EH (cell line): ENCODE measurements at regions not wholly inside any gene's neighbourhood (a gene's known extent, or its start where the extent isn't known, plus 50 kb on each side); places are given as distances from the start of the nearest gene placed in this dataset.
"Not testable (repeated sequence)": the region's sequence is repeated elsewhere in the genome, so short reads cannot be mapped to it uniquely, and the experiment has no call there.

ENCODE experiments used
- DNase-seq: peaks from one replicate; pipeline ENCODE4 v3.0.0-alpha.2; 2015; ENCODE audit warnings: low read depth

DNA sequence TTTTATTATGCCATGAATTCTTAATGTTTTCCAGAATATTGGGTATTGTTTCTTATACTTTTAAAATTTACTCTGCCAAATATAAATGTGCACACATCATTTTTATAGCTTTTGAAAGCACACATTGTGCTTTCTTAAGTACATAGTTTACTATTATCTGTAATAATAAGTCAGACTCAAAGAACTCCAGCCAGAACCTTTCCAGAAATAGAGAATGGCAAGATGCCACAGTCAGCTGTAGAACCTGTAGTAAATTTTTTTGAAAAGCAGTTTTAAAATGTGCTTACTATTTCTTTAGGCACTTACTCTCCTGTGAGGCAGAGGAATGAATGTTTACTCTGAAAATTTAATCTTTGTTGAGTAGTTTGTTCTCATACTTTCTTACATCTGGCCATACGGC is 1287.1 kb downstream of the PCDH9 start:
- peak; percentile 49 for DNase-seq

DNA sequence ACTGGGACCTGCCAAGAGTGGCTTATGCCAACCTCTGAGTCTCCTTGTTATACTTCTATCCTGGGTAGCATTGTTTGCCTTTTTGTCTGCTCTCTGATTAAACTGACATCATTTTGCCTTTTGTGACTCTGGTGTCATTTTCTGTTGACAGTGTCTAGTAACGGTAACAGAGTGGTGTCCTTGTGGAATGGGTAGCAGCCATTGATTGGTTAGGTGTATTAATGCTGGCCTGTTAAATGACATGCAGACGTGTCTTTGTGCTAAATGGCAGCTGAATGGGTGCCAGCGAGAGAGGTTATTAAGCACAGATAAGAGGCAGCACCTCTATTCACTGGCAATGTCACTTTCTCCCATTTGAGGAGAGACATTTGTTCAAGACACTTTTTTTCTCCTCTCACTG is 1289.4 kb downstream of the PCDH9 start:
- DNase-seq: no peak

DNA sequence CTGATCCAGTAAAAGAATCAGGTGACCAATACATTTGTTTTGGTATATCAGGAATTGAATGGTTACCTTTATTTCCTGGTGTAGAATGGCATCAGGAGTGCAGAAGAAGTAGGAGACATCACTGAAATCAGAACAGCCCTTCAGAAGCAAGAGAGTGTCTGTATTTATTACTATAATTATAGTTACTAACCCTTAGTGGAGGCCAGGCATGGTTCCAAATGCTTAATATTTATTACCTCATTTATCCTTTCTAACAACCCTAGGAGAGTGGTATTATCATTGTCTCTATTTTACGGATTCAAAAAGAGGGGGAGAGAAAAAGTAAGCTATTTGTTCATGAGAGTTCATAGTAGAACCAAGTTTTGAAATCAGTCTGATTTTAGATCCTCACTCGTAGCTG is 1292.9 kb downstream of the PCDH9 start:
- peak; percentile 19 for DNase-seq

DNA sequence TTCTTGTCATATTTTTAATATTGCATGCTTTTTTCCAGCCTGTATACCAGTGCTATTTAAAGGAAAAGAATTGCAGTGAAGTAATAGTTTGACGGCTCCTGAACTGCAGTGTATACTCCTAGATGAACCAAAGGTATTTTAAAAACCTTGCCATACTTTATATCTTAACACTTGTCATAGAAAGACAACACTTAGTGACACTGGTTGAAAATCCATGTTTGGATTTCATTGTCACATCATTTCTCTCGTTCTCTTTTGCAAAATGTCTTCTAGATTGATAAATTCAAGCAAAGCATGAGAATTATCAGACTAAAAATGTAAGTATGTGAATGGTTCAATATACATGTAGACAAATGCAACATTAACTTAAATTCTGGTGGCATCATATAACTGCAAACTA is 1293.9 kb downstream of the PCDH9 start:
- no peak for DNase-seq

DNA sequence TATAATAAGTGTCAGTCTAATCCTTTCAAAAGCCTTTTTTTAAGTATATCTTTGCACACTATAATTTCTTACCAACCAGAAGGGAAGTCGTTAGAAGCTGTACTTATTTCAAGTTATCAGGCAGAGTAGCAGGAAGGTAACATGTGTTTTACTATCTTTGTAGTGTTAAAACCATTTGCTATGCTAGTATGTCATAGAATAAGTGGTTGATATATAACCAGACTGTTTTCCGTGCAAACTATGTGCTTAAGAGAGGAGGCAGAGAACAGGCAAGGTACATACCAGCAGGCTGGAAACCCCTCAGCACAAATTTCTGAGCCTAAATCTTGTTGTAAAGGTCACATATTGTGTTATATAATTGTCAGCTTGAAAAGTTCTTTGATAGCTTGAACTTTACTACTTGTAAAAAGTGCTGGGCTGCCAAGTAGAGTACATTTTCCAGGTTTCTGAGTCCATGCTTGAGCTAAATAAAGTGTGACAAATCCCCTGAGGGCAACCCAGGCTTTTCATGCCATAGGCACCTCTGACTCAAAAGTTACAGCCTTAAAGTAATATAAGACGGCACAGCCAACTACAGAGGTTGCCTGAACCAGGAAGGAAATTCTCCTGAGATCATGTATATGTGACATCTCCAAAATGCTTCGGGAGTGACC is 1297.4 kb downstream of the PCDH9 start:
- DNase-seq: peak; percentile 83

GRCh38 chr13:65932013-65932412 is 1298.1 kb downstream of the PCDH9 start:
- DNase-seq: no peak

DNA sequence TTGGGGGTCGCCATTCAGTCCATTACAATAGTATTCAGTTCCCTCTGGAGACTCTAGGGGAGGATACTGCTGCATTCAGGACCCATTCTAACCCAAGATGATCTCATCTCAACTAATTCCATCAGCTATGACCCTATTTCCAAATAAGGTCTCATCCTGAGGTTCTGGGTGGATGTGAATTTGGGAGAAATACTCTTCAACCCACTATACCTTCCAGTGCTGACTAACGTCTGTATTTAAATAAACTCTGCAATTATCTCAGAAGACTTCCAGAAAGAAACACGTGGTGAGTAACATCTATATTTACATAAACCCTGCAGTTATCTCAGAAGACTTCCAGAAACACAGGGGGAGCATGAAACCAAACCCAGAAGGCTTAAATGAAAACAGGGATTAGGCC is 1300.7 kb downstream of the PCDH9 start:
- peak; percentile 79 for DNase-seq

- no peak for DNase-seq
Measured at GRCh38 chr13:65926750-65927171, 1303.4 kb downstream of the PCDH9 start.

- DNase-seq: not testable (repeated sequence)
Measured at GRCh38 chr13:65922846-65923245, 1307.3 kb downstream of the PCDH9 start.

DNA sequence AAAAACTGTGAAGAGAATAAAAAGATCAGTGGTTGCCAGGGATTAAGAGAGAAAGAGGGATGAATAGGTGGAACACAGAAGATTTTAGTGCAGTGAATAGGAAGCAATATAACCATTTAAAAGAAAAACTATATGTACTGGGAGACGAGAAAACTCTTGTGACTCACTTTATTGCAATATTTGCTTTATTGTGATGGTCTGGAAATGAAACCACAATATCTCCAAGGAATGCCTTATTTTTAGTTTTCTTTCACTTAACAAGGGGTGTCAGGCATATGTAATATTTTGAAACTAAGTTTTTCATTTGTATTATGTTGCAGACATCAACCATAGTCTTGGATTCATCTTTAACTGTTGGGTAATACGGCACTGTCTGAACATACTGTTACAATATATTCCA is 1308.2 kb downstream of the PCDH9 start:
- DNase-seq: peak; percentile 33

- peak; percentile 12 for DNase-seq
Measured at GRCh38 chr13:65917731-65918130, 1312.4 kb downstream of the PCDH9 start.

DNA sequence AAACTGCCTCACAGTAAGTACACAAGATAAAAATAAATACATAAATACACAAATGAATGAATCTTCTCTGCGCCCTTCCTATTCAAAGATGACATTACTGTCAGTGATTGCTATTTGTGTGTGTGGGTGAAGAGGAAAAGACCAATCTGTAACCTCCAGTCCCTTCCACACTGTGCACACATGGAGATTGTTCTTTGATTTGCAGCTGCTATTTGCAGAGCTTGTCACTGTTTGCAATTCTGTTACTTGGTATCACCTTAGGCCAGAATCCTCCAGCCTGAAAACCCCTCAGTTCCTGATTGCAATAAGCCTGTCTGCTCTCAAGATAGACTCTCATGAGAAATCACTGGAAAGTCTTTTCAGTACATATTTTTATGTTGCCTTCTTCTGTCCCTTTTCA is 1314.9 kb downstream of the PCDH9 start:
- no peak for DNase-seq

- peak; percentile 65 for DNase-seq
Measured at GRCh38 chr13:65914716-65915115, 1315.4 kb downstream of the PCDH9 start.

- peak; percentile 89 for DNase-seq
Measured at GRCh38 chr13:65913173-65913572, 1317.0 kb downstream of the PCDH9 start.

GRCh38 chr13:65912516-65912915 is 1317.6 kb downstream of the PCDH9 start:
- no peak for DNase-seq

DNA sequence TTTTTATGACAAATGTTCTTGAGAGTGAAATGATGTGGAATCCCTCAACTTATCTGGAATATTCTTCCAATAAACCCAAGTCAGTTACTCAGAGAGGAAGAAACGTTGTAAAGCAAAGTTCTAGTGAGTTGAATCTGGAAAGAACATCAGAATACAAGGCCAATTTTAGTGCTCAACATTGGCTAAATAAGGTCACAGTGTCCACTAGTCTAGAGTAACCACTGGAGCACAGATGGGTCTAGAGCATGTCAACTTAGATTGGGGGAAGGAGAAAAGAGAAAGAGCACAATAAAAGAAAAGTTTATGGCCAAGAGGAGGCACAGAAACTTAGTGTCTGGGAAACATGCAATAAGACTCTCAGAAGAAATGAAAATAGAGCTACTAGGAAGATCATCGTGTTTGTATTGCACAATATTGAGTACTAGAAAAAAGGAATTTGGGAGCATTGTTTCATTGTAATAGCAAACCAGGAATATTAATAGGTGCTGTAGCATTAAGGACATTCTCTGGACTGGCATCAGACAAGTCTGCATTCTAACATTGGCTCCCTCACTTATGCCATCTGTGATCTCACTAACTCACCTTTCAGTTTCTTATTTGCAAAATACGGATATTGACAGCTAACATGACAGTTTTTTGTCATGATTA is 1318.5 kb downstream of the PCDH9 start:
- peak; percentile 19 for DNase-seq

DNA sequence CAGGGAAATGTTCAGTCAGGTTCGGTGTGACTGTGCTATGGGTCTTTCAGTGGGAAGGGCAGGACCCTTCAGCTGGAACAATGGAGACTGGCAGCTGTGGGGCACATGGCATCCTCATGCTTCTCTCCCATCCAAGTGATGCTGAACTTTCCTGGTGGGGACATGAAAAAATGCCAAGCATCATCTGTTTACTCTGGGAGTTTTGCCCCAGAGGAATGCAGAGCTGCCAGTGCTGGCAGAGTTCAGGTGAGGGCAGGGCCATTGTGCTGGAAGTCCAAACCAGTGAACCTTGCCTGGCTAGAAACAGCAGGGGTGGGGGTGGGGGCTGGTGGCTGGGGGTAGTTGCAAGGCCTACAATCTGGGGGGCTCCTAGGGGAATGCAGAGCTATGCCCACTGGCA is 1320.6 kb downstream of the PCDH9 start:
- no peak for DNase-seq

DNA sequence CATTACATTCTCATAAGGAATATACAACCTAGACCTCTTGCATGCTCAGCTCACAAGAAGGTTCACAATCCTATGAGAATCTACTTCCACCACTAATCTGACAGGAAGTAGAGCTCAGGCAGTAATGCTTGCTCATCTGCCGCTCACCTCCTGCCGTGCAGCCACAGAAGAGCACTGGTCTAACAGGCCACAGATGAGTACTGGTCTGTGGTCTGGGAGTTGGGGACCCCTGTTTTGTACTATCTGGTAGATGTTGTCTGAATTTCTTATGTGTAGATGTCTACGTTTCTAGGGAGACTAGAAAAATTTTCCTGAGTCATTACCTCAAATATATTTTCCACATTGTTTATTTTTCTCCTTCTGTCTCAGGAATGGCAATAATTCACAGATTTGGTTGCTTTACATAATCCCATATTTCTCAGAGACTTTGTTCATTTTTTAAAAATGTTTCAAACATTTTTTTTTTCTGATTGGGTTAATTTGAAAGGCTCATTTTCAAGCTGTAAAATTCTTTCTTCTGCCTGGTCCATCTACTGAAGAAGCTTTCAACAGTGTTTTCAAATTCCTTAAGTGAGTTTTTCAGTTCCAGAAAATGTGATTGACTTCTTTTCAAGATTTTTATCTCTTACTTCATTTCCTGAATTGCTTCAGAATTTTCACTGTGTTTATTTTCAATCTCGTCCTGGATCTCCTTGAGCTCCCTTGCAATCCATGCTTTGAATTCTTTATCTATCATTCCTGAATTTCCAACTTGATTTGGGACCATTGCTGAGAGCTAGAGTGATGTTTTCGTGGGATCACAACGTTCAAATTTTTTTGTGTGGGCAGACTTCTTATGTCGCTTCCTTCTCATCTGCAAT is 1322.2 kb downstream of the PCDH9 start:
- DNase-seq: peak; percentile 65

GRCh38 chr13:65901723-65902122 is 1328.4 kb downstream of the PCDH9 start:
- no peak for DNase-seq

- DNase-seq: no peak
Measured at GRCh38 chr13:65894049-65894448, 1336.1 kb downstream of the PCDH9 start.

GRCh38 chr13:65892859-65893258 is 1337.3 kb downstream of the PCDH9 start:
- no peak for DNase-seq

- peak; percentile 41 for DNase-seq
Measured at GRCh38 chr13:65889368-65889767, 1340.8 kb downstream of the PCDH9 start.

GRCh38 chr13:65882810-65883209 is 1347.3 kb downstream of the PCDH9 start:
- no peak for DNase-seq
